ENCODE measurements at regions not wholly inside any gene's neighbourhood (a gene's known extent, or its start where the extent isn't known, plus 50 kb on each side); places are given as distances from the start of the nearest gene placed in this dataset.

DNA sequence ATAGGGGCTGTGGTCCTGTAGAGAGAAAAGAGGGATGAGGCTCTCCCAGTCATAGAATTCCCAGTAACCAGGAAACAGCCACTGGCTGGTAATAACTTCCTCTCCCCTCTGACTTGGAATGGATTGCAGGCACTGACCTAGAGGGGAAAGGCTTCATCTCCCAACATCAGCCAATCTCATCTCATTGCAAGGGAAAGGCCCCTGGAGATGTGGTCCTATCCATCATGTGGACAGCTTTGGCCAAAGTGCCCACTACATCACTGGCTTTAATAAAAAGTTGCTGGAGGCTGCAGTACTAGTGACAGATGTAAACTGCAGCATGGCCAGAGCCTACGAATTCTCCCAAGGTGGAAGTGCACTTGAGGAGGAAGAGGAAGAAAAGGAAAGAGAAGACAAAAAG lies 820.5 kb upstream of the CELF4 start:
- no peak for DNase-seq

- DNase-seq, result no peak
Measured at GRCh38 chr18:38369772-38370690, 804.4 kb upstream of the CELF4 start.

- DNase-seq, result no peak
Measured at GRCh38 chr18:38368886-38369285, 803.3 kb upstream of the CELF4 start.

DNA sequence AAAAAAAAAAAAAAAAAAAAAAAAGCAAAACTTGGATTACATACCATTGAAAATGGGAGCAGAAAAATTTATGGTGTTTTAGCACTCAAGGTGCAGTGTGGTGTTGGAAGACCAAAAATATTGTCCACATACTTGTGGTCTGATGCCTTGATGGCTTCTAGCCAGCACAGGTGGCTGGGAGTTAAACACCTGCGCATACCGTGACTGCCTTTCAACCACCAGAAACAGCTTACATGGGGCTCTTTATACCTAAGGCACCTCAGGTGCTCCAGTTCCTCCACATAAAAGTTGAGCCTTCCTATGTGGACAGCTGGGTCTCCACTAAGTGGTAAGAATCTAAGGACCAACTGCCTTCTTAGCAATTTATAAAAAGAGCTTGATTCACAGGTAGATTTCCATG lies 802.6 kb upstream of the CELF4 start:
- no peak for DNase-seq

DNA sequence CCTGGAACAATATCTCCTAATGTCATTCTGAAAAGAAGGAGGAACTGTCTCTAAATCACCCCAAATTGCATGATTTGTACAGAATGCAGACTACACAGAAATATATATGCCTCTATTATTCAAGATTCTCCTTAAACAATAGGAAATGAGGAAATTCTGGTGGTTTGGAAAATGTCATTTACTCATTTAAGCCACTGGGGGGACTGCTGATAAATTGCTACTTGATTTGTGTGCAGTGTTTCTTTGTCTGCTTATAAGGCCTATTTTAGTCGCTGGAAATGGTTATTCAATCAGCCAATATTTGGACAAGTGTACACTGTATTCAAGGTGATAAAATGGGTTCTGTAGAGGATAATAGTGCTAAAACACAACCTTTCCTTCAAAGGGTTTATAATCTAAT lies 801.9 kb upstream of the CELF4 start:
- DNase-seq, result no peak

GRCh38 chr18:38362286-38362792 lies 796.7 kb upstream of the CELF4 start:
- no peak for DNase-seq

DNA sequence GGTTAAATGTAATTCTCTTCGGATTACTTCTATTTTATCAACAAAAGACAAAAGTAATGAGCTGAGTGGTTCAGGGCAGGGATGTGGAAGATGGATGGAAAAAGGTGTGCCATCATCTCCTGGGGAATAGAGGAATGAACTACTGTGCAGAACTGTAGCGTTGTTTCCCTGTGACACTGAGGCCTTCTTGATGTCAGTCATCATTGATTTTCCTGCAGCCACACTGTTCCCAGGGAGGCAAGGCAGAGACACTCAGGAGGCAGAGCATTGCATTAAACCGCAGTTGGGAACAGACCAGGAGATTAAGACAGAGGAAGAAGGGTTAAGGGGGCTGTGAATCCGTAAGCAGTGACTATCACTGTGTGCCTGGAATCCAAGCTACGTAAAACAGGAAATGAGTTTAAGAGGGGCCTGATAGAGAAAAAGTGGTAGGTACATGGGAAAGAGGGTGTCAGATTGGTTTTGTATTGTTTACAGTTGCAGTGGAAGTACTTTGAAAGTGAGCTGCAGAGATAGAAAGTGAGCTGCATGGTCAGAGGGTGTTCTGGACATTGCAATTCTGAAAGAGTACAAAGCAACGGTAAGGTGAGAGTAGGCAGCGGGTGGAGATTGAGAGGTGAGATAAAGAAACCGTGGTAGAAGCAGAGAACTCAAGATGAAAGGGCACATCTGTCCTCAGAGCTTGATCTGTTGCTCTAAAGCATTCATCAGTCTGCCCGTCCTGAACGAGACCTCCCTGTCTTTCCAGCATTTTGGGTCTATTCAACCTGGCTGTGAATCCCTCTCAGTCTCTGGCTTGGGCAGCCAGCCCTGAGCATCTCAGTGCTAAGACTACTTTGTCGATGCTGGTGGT lies 793.4 kb upstream of the CELF4 start:
- DNase-seq, result no peak

DNA sequence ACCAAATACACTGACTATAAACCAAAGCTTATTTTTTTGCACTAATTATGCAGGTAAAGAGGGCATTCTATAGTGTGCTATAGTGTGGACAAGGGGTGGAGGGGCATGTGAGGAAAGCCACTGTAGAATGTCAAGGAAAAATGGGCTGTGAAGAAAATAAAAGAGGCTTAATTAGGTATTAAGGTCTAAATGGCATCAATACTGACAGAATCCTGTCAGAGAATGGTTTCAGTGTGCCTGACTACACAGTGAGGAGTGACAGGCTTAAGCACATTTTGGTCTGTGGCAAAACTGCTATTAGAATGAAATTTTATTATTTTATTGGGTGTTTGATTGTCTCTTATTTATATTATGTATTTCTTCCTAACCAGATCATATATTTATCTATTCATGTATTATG lies 787.6 kb upstream of the CELF4 start:
- no peak for DNase-seq

- no peak for DNase-seq
Measured at GRCh38 chr18:38350141-38350540, 784.5 kb upstream of the CELF4 start.

GRCh38 chr18:38330573-38330972 lies 765.0 kb upstream of the CELF4 start:
- DNase-seq, result no peak

- DNase-seq, result no peak
Measured at GRCh38 chr18:38329145-38329544, 763.5 kb upstream of the CELF4 start.

- no peak for DNase-seq
Measured at GRCh38 chr18:38322206-38322605, 756.6 kb upstream of the CELF4 start.

GRCh38 chr18:38321262-38321661 lies 755.7 kb upstream of the CELF4 start:
- DNase-seq, result no peak

GRCh38 chr18:38318416-38318815 lies 752.8 kb upstream of the CELF4 start:
- no peak for DNase-seq

GRCh38 chr18:38313831-38314230 lies 748.2 kb upstream of the CELF4 start:
- DNase-seq, result no peak

- DNase-seq, result no peak
Measured at GRCh38 chr18:38312532-38312931, 746.9 kb upstream of the CELF4 start.

GRCh38 chr18:38310936-38311335 lies 745.3 kb upstream of the CELF4 start:
- no peak for DNase-seq

- no peak for DNase-seq
Measured at GRCh38 chr18:38307914-38308313, 742.3 kb upstream of the CELF4 start.

DNA sequence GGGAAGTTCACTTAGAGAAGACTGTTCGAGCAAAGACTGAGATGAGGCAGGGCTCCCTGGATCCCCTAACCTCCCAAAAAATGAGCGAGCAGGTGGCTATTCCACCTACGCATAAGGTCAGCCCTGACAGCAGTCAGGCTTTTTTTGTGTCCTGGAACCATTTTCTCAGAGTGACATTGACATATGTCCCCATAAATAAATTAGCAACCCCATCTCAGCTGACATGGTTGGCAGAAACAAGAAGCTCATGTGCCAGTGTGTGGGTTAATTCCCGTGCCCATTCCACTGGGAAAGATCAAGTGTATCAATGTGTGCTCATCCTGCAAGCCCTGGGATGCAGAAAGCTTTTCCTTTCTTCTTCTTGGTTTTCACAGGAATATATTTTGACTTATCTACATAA lies 740.4 kb upstream of the CELF4 start:
- no peak for DNase-seq

GRCh38 chr18:38301621-38302020 lies 736.0 kb upstream of the CELF4 start:
- DNase-seq, result no peak

DNA sequence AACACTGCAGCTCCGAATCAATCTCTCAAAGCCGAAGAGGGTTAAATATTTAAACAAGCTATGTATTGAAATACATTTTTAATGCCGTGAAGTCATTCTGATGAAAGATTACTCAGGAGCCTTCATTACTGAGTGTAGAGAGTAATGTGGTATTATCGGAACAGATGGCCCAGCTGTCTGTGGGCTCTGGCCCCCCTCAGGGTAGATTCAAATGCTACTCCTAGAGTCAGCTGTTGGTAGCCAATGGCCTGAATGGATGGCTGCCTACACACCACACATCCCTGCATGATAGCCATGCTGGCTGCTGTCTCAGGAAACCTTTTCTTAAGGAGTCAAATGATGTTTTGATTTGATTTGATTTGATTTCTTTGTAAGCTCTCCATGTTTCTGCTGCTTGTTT lies 732.3 kb upstream of the CELF4 start:
- no peak for DNase-seq

GRCh38 chr18:38290229-38290628 lies 724.6 kb upstream of the CELF4 start:
- no peak for DNase-seq

DNA sequence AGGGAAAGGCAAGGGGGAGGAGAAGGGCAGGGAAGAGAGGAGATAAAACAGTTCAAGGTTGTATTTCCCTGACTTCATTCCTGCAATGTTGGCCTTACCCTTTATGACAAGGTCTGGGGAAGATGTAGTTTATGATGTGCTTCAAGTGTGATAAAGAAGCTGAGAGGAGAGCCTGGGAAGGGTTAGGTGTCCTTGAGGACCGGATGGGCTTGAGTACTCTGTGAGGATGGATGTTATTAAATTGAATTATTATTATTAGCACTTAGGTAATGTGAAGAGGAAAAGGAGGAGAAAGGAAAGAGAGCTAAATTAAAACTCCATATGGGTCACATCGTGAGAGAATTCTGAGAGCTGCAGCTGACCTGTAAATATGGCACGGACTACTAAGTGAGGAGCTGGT lies 719.4 kb upstream of the CELF4 start:
- DNase-seq, result no peak

DNA sequence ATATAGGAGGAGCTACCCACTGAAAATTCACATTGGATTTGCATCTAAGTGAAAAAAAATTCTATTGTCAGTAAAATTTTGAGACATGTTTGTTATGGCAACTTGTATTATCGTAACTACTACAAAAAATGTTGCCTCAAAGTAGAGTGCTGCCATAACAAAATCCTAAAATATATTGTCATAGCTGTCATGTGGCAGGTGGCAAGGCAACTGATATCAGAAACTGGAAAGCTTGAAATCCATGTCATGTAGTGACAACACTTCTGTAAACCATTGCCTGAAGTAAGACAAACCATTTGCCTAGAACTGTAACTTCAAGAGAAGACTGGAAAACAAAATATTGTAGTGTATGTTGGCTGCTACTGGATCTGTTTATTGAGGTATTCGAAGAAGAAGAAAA lies 697.5 kb upstream of the CELF4 start:
- no peak for DNase-seq
